ENCODE measurements at regions not wholly inside any gene's neighbourhood (a gene's known extent, or its start where the extent isn't known, plus 50 kb on each side); places are given as distances from the start of the nearest gene placed in this dataset.
"Not testable (repeated sequence)": the region's sequence is repeated elsewhere in the genome, so short reads cannot be mapped to it uniquely, and the experiment has no call there.

GRCh38 chr5:18334949-18335348, 700.7 kb downstream of the TAF11L14 start:
- DNase-seq (ENCODE audit: low read depth, low spot score): no peak
- no peak overlapping the region for H3K4me3 ChIP-seq (ENCODE audit: low read length)

DNA sequence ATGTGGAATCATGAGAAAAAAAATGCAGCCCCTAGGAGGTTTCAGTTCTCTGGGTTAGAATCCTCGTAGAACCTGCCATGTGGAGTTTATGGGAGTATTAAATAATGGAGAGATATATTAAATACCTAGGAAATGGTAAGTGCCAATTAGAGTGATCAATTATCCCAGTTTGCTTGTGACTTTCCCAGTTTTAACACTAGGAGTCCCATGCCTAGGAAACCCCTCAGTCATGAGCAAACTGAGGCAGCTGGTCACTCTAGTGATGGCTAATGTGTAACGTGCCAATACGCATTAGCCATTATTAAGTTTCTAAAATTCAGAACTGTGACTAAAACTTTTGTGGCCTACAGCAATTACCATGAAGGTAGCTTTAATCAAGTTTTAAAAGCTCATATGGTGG, 720.6 kb downstream of the TAF11L14 start:
- no peak overlapping the region for H3K4me3 ChIP-seq (ENCODE audit: low read length)
- DNase-seq (ENCODE audit: low read depth, low spot score): no peak

GRCh38 chr5:18357486-18357885, 723.2 kb downstream of the TAF11L14 start:
- no peak for DNase-seq (ENCODE audit: low read depth, low spot score)
- H3K4me3 ChIP-seq (ENCODE audit: low read length): no peak overlapping the region

GRCh38 chr5:18366234-18366633, 732.0 kb downstream of the TAF11L14 start:
- no peak overlapping the region for H3K4me3 ChIP-seq (ENCODE audit: low read length)
- DNase-seq (ENCODE audit: low read depth, low spot score): no peak

DNA sequence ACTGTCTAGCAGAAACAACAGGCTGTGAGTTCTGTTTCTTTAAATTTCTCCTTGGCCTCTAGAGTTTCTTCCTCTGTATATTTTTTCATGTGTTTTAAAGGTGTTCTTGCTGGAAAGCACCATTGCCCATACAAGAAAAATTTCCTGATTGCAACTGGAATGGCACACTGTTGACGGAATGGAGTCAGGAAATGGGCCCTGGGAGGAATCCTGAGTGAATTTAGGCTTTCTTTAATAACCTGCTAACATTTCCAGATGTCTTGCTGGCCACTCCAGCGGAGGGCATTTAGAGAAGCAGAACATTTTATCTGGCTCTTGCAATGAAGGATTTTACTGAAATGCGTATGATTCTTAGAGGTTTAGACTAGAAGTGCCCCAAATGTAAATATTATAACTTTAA, 736.3 kb downstream of the TAF11L14 start:
- DNase-seq (ENCODE audit: low read depth, low spot score): no peak
- H3K4me3 ChIP-seq (ENCODE audit: low read length): no peak overlapping the region

GRCh38 chr5:18375641-18376040, 741.4 kb downstream of the TAF11L14 start:
- DNase-seq (ENCODE audit: low read depth, low spot score): no peak
- no peak overlapping the region for H3K4me3 ChIP-seq (ENCODE audit: low read length)

DNA sequence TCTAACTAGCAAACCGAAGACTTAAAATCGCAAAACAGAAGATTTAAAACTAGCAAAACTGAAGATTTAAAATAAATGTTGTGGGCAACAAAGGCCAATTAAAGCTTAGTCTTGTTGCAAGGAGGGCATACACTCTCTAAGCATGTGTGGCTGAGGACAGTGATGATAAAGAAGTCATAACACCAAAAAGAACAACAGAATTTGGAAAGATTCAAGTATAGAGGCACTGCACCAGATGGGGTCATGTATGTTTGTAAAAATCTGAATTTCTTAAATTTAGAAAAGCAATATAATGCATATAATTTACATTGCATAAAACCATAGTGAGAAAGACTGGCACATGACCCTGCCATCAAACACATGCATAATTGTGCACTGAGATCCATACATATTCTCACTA, 743.8 kb downstream of the TAF11L14 start:
- H3K4me3 ChIP-seq (ENCODE audit: low read length): no peak overlapping the region
- no peak for DNase-seq (ENCODE audit: low read depth, low spot score)

DNA sequence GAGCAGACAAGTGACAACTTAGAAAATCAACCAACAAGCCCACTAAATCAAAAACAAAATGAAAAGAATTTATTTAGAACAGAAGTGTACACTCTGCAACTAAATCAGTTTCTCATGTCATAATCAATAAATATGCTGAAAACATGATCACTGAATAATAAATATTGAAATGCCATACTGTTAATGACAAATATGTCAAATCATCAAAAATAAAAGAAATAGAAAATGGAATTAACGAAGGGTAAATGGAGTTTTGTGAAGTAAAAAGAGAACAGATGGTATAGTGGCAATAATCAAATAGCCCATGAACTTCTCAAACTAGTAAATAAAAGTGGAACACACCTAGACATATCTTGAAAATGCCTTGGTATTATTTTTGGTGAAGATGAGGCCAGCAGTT, 744.9 kb downstream of the TAF11L14 start:
- no peak overlapping the region for H3K4me3 ChIP-seq (ENCODE audit: low read length)
- DNase-seq (ENCODE audit: low read depth, low spot score): no peak

DNA sequence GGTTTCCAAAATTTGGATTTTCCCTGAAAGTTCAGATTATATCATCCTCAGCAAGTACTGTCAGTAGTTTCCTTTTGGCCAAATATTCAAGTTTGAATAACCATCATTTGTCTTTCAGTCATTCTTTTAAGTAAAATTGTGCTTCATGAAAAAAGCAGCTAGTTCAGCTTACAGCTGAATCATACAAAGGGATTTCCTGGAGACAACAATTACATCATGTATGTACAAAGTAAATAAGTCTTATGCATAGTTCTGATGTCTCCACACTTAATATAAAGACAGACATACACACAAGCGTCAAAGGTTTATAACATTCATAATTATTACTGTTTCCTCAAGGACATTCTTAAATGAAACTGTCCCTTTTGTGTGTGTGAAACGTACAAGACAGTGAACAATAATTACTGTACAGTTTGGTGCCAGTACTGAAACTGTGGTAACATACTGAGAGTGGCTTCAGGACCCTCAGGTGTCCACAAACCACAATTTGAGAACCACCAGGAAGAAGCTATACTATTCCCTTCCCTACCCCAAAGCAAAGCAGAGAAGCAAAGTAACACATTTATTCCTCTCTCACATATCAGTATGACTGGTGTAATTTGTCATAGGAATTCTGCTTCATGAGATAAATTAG, 746.6 kb downstream of the TAF11L14 start:
- no peak overlapping the region for H3K4me3 ChIP-seq (ENCODE audit: low read length)
- no peak for DNase-seq (ENCODE audit: low read depth, low spot score)

- no peak overlapping the region for H3K4me3 ChIP-seq (ENCODE audit: low read length)
- DNase-seq (ENCODE audit: low read depth, low spot score): no peak
Observed at GRCh38 chr5:18393565-18394442, 759.5 kb downstream of the TAF11L14 start.

- no peak for DNase-seq (ENCODE audit: low read depth, low spot score)
- H3K4me3 ChIP-seq (ENCODE audit: low read length): no peak overlapping the region
Observed at GRCh38 chr5:18394443-18394804, 760.2 kb downstream of the TAF11L14 start.

GRCh38 chr5:18395126-18396110, 761.2 kb downstream of the TAF11L14 start:
- no peak for DNase-seq (ENCODE audit: low read depth, low spot score)
- no peak overlapping the region for H3K4me3 ChIP-seq (ENCODE audit: low read length)

- no peak for DNase-seq (ENCODE audit: low read depth, low spot score)
- no peak overlapping the region for H3K4me3 ChIP-seq (ENCODE audit: low read length)
Observed at GRCh38 chr5:18397371-18397770, 763.1 kb downstream of the TAF11L14 start.

DNA sequence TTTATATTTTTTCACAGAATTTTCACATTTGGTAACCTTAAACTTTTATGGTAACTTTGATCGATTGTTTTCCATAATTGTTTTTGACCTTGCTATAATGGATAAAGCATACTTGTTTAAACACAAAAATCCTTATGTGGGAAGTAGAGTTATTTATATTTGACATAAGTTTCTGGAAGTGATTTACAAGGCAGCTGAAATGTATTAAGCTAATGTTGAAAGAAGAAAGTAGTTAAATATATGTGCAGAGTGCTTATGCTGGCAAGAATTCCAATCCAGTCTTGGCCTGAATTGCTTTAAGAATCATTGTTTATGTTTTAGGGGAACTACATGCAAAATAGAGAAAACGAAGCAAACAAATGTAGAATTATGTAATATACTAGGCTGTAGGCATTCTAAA, 763.6 kb downstream of the TAF11L14 start:
- H3K4me3 ChIP-seq (ENCODE audit: low read length): no peak overlapping the region
- no peak for DNase-seq (ENCODE audit: low read depth, low spot score)

- DNase-seq (ENCODE audit: low read depth, low spot score); H3K4me3 ChIP-seq (ENCODE audit: low read length): not testable (repeated sequence)
Observed at GRCh38 chr5:18399461-18400327, 765.4 kb downstream of the TAF11L14 start.

- H3K4me3 ChIP-seq (ENCODE audit: low read length): no peak overlapping the region
- DNase-seq (ENCODE audit: low read depth, low spot score): no peak
Observed at GRCh38 chr5:18403141-18403540, 768.9 kb downstream of the TAF11L14 start.

DNA sequence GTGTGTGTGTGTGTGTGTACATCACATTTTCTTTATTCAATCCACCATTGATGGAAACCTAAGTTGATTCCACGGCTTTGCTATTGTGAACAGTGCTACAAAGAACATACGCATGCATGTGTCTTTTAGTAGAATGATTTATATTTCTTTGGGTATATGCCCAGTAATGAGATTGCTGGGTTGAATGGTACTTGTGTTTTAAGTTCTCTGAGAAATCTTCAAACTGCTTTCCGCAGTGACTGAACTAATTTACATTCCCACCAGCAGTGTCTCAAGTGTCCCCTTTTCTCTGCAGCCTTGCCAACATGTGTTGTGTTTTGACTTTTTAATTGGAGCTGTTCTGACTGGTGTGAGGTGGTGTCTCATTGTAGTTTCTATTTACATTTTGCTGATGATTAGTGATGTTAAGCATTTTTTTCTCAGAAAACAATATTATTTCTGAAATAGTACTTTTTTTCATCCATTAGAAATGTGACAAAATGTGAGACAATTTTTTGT, 769.7 kb downstream of the TAF11L14 start:
- DNase-seq (ENCODE audit: low read depth, low spot score): no peak

DNA sequence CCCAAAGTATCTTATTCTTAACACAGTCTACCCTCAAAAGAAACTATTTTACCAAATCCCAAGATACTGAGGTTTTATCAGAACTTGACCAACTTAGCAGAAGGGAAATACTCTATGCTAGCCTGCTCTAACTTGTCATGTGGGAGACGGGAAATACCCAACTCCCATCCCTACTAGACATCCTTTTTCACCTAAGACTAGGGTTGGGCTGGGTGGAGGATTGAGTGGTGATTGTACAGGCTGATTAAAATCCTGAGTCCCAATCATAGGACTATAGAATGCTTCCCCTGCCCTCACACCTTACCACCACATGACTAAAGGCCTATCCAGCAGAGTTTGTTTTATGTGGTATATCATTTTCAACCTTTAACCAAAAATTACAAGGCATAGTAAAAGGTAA, 786.5 kb downstream of the TAF11L14 start:
- H3K4me3 ChIP-seq (ENCODE audit: low read length): no peak overlapping the region
- DNase-seq (ENCODE audit: low read depth, low spot score): no peak

More for the DNA sequence above, 769.7 kb downstream of the TAF11L14 start:
- H3K4me3 ChIP-seq (ENCODE audit: low read length): no peak overlapping the region

DNA sequence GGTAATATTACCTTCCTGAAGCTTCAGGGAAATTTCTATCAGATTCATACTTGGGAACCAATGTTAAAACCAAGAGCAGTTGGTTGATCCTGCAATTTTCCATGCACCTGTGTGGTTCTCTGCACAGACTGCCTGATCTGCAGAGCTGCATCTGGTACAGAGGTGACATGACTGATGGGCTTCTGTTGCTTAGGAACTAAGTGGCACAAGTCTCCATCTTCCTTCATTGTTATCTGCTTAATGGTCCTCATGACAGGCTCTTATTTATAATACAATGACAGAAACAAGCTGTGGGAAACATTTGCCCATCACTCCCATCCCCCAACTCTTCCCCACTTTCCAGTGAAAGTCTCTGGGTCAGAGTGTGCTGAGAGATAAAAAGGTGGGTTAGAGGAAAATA, 799.1 kb downstream of the TAF11L14 start:
- no peak for DNase-seq (ENCODE audit: low read depth, low spot score)
- H3K4me3 ChIP-seq (ENCODE audit: low read length): no peak overlapping the region
